SK-N-MC (cell line): ENCODE measurements at regions not wholly inside any gene's neighbourhood (a gene's known extent, or its start where the extent isn't known, plus 50 kb on each side); places are given as distances from the start of the nearest gene placed in this dataset.

Source experiments
- EZH2 ChIP-seq: fragments of 200-600 bp; sonication (generic); IDR thresholded peaks from one replicate; pipeline ENCODE4 v1.6.1; 2017; ENCODE audit warnings: antibody characterized with exemption
- FOXP2 ChIP-seq: optimal IDR thresholded peaks from 2 replicates; pipeline ENCODE3; 2011; ENCODE audit warnings: mild to moderate bottlenecking, moderate library complexity; ENCODE audit not compliant: insufficient read depth; ENCODE audit errors: extremely low read length, control extremely low read depth
- POLR2AphosphoS5 ChIP-seq: IDR thresholded peaks from 2 replicates; pipeline ENCODE4 v1.6.1; 2012; ENCODE audit warnings: mild to moderate bottlenecking, low read depth, low read length, borderline replicate concordance

DNA sequence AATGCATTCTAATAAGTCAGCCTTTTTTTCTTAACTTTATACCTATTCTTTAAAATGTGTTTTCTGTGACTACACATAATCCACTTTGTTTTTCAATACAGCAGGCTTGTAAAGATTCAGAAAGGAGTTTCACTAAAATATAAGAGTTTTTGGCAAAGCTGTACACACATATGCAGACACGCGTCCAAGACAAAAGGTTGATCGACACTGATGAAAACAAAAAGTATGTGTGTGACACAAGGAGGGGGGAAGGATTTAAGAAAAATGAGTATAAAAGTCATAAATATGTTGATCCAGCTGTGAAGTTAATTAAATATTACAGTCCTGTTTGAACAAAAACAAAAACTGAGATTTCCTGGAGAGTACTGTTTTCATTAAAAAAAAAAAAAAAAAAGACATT, 294.5 kb upstream of the RARB start:
- no peak for TF ChIP-seq POLR2AphosphoS5
- TF ChIP-seq EZH2: no peak
- TF ChIP-seq FOXP2: no peak
